MM.1S (cell line): ENCODE measurements at regions not wholly inside any gene's neighbourhood (a gene's known extent, or its start where the extent isn't known, plus 50 kb on each side); places are given as distances from the start of the nearest gene placed in this dataset.

Experiments used
- DNase-seq: peaks from one replicate; pipeline ENCODE4 v3.0.0-alpha.2; 2015
- H2AFZ ChIP-seq: fragments of 300-600 bp; sonication (generic); 2 replicates; pipeline ENCODE4 v1.6.0; 2016; ENCODE audit warnings: antibody characterized with exemption, low read length
- H3F3A ChIP-seq: fragments of 300-600 bp; sonication (generic); 2 replicates; pipeline ENCODE4 v1.6.1; 2016; ENCODE audit warnings: mild to moderate bottlenecking, antibody characterized with exemption, low read length, moderate library complexity, mixed read lengths; ENCODE audit not compliant: insufficient read depth
- H3K27ac ChIP-seq: fragments of 300-600 bp; sonication (generic); 2 replicates; pipeline ENCODE4 v1.5.1; 2016; ENCODE audit warnings: mild to moderate bottlenecking, low read length
- H3K27me3 ChIP-seq: fragments of 300-600 bp; sonication (generic); replicated peaks from 2 replicates; pipeline ENCODE4 v1.6.0; 2016; ENCODE audit warnings: low read length; ENCODE audit not compliant: insufficient read depth
- H3K36me3 ChIP-seq: fragments of 300-600 bp; sonication (generic); replicated peaks from 2 replicates; pipeline ENCODE4 v1.6.1; 2016; ENCODE audit warnings: mild to moderate bottlenecking, low read length, mixed read lengths; ENCODE audit not compliant: insufficient read depth
- H3K4me1 ChIP-seq: fragments of 300-600 bp; sonication (generic); 2 replicates; pipeline ENCODE4 v1.6.1; 2016; ENCODE audit warnings: low read length, mixed read lengths
- H3K4me2 ChIP-seq: fragments of 300-600 bp; sonication (generic); 2 replicates; pipeline ENCODE4 v1.6.0; 2016; ENCODE audit warnings: low read depth, low read length
- H3K4me3 ChIP-seq: fragments of 300-600 bp; sonication (generic); 2 replicates; pipeline ENCODE4 v1.5.1; 2016; ENCODE audit warnings: low read length, mixed read lengths
- H3K79me2 ChIP-seq: fragments of 300-600 bp; sonication (generic); 2 replicates; pipeline ENCODE4 v1.6.1; 2016; ENCODE audit warnings: mixed run types, low read length, mixed read lengths
- H3K9ac ChIP-seq: fragments of 300-600 bp; sonication (generic); 2 replicates; pipeline ENCODE4 v1.6.1; 2016; ENCODE audit warnings: low read length, mixed read lengths
- H3K9me2 ChIP-seq: fragments of 300-600 bp; sonication (generic); replicated peaks from 2 replicates; pipeline ENCODE4 v1.6.1; 2016; ENCODE audit warnings: mild to moderate bottlenecking, low read length, mixed read lengths; ENCODE audit not compliant: insufficient read depth
- H3K9me3 ChIP-seq: fragments of 300-600 bp; sonication (generic); replicated peaks from 2 replicates; pipeline ENCODE4 v1.6.1; 2016; ENCODE audit warnings: mild to moderate bottlenecking, low read length, mixed read lengths; ENCODE audit not compliant: insufficient read depth
- H4K20me1 ChIP-seq: fragments of 300-600 bp; sonication (generic); 2 replicates; pipeline ENCODE4 v1.6.1; 2016; ENCODE audit warnings: mild to moderate bottlenecking, low read length, moderate library complexity, mixed read lengths; ENCODE audit not compliant: insufficient read depth
- CTCF ChIP-seq: fragments of 300-600 bp; sonication (generic); IDR thresholded peaks from 2 replicates; pipeline ENCODE4 v1.5.1; 2016; ENCODE audit warnings: antibody characterized with exemption, low read length, mixed read lengths
- EZH2 ChIP-seq: fragments of 300-600 bp; sonication (generic); optimal IDR thresholded peaks from 2 replicates; pipeline ENCODE3; 2017; ENCODE audit warnings: low read depth, mild to moderate bottlenecking, antibody characterized with exemption, low read length, mixed read lengths
- EZH2phosphoT487 ChIP-seq: fragments of 300-600 bp; sonication (generic); IDR thresholded peaks from 2 replicates; pipeline ENCODE4 v1.6.1; 2018; ENCODE audit warnings: antibody characterized with exemption, low read length

GRCh38 chr9:135365013-135365768, 114.4 kb upstream of the PPP1R26 start:
- H3K79me2 ChIP-seq: no peaks in the 10 kb centered on the region
- TF ChIP-seq EZH2phosphoT487: no peak
- no peak for TF ChIP-seq CTCF
- TF ChIP-seq EZH2: no peak
- no peak overlapping the region for H3K9ac ChIP-seq
- DNase-seq: no peak
- H3F3A ChIP-seq: no peaks in the 10 kb centered on the region
- no peaks in the 10 kb centered on the region for H3K9me2 ChIP-seq
- H4K20me1 ChIP-seq: no peaks in the 10 kb centered on the region
- no peak overlapping the region for H3K4me2 ChIP-seq
- H3K4me3 ChIP-seq: no peak overlapping the region
- no peaks in the 10 kb centered on the region for H3K4me1 ChIP-seq
- H3K27ac ChIP-seq: no peak overlapping the region
- H3K36me3 ChIP-seq: no peaks in the 10 kb centered on the region
- no peak overlapping the region for H2AFZ ChIP-seq
- peaks cover 77% of the 10 kb centered on the region for H3K27me3 ChIP-seq
- no peaks in the 10 kb centered on the region for H3K9me3 ChIP-seq

GRCh38 chr9:135366104-135366503, 113.5 kb upstream of the PPP1R26 start:
- Histone ChIP-seq H3K27ac (no peak overlapping the region), H4K20me1 (no peaks in the 10 kb centered on the region), H3K4me2 (no peak overlapping the region), H3K9me3 (no peaks in the 10 kb centered on the region), H3K9me2 (no peaks in the 10 kb centered on the region), H3K4me3 (no peak overlapping the region), H3K36me3 (no peaks in the 10 kb centered on the region), H2AFZ (no peak overlapping the region), H3K27me3 (peaks cover 77% of the 10 kb centered on the region), H3K4me1 (no peaks in the 10 kb centered on the region), H3K9ac (no peak overlapping the region), H3F3A (no peaks in the 10 kb centered on the region), H3K79me2 (no peaks in the 10 kb centered on the region)
- DNase-seq: no peak
- TF ChIP-seq CTCF: no peak
- TF ChIP-seq EZH2phosphoT487: no peak
- TF ChIP-seq EZH2: no peak

- Histone ChIP-seq H3K27ac (no peak overlapping the region), H3F3A (no peaks in the 10 kb centered on the region), H4K20me1 (no peaks in the 10 kb centered on the region), H3K9me3 (no peaks in the 10 kb centered on the region), H3K9me2 (no peaks in the 10 kb centered on the region), H2AFZ (no peak overlapping the region), H3K4me2 (no peak overlapping the region), H3K27me3 (peaks cover 92% of the 10 kb centered on the region), H3K79me2 (no peaks in the 10 kb centered on the region), H3K36me3 (no peaks in the 10 kb centered on the region), H3K4me1 (no peaks in the 10 kb centered on the region), H3K4me3 (no peak overlapping the region), H3K9ac (no peak overlapping the region)
- TF ChIP-seq EZH2phosphoT487 (no peak), EZH2 (no peak), CTCF (no peak)
- DNase-seq: no peak
Observed at GRCh38 chr9:135369412-135369990, 110.1 kb upstream of the PPP1R26 start.
